Smooth muscle cell (in vitro differentiated cells): ENCODE measurements at regions not wholly inside any gene's neighbourhood (a gene's known extent, or its start where the extent isn't known, plus 50 kb on each side); places are given as distances from the start of the nearest gene placed in this dataset.
"Not testable (repeated sequence)": the region's sequence is repeated elsewhere in the genome, so short reads cannot be mapped to it uniquely, and the experiment has no call there.

Experiments used
- DNase-seq: peaks from one replicate; lab custom pipeline; 2025; ENCODE audit not compliant: unreplicated experiment; lab: John Stamatoyannopoulos, UW
- H2AFZ ChIP-seq: fragments of 200-600 bp; sonication (generic); 2 replicates; pipeline ENCODE4 v1.6.0; 2016; ENCODE audit warnings: antibody characterized with exemption, low read depth, mild to moderate bottlenecking
- H3F3A ChIP-seq: fragments of 200-600 bp; sonication (generic); 2 replicates; pipeline ENCODE4 v1.6.0; 2017; ENCODE audit warnings: antibody characterized with exemption, low read depth
- H3K27ac ChIP-seq: fragments of 200-600 bp; sonication (generic); 2 replicates; pipeline ENCODE4 v1.5.1; 2016; ENCODE audit warnings: low read depth, mild to moderate bottlenecking
- H3K27me3 ChIP-seq: fragments of 200-600 bp; sonication (generic); 2 replicates; pipeline ENCODE4 v1.6.1; 2016; ENCODE audit warnings: low read depth, mild to moderate bottlenecking
- H3K36me3 ChIP-seq: fragments of 200-600 bp; sonication (generic); 2 replicates; pipeline ENCODE4 v1.5.1; 2016; ENCODE audit warnings: low read depth
- H3K4me1 ChIP-seq: fragments of 200-600 bp; sonication (generic); 2 replicates; pipeline ENCODE4 v1.5.1; 2016; ENCODE audit warnings: low read depth
- H3K4me2 ChIP-seq: fragments of 200-600 bp; sonication (generic); 2 replicates; pipeline ENCODE4 v1.6.0; 2016; ENCODE audit warnings: mild to moderate bottlenecking
- H3K4me3 ChIP-seq: fragments of 200-600 bp; sonication (generic); 2 replicates; pipeline ENCODE4 v1.5.1; 2016; ENCODE audit warnings: mild to moderate bottlenecking
- H3K79me2 ChIP-seq: fragments of 200-600 bp; sonication (generic); 2 replicates; pipeline ENCODE4 v1.6.0; 2016; ENCODE audit warnings: low read depth, mild to moderate bottlenecking
- H3K9ac ChIP-seq: fragments of 200-600 bp; sonication (generic); 2 replicates; pipeline ENCODE4 v1.6.0; 2016; ENCODE audit warnings: low read depth
- H3K9me3 ChIP-seq: fragments of 200-600 bp; sonication (generic); replicated peaks from 2 replicates; pipeline ENCODE4 v1.5.1; 2016; ENCODE audit warnings: low read depth
- H4K20me1 ChIP-seq: fragments of 200-600 bp; sonication (generic); 2 replicates; pipeline ENCODE4 v1.6.0; 2016; ENCODE audit warnings: low read depth
- WGBS: methylation state at CpG from one replicate; pipeline ENCODE4 v1.1.7; 2016; ENCODE audit warnings: low lambda C conversion rate; 5-methylcytosine and 5-hydroxymethylcytosine counted together
- TF ChIP-seq, protein P1 (sequence below): fragments of 200-600 bp; sonication (generic); IDR thresholded peaks from 2 replicates; pipeline ENCODE4 v1.5.1; 2017; ENCODE audit warnings: borderline replicate concordance, mild to moderate bottlenecking, antibody characterized with exemption; ENCODE audit not compliant: insufficient read depth, poor library complexity, severe bottlenecking

DNA sequence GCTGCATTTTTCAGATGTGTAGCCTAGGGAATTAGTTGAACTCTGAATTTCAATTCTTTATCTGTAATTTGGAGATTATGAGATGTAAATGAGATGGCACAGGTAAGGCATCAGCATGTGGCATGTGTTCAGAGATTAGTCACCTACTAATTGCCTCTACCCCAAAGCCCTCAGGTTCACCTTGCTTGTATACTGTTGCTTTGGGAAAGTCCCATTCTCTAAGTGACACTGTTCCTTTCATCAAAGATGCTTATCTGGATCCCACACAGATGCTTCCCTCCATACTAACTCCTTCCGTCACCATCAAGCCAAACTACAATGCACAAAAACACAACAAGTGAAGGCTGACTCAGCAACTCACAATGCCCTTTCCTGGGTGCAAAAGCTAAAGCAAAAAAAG is 143.7 kb downstream of the LRATD1 start:
- no peaks in the 10 kb centered on the region for H3K9me3 ChIP-seq
- no peak overlapping the region for H3K9ac ChIP-seq
- 35% methylated on average over 1 of the region's 1 CpG for WGBS
- no peaks in the 10 kb centered on the region for H4K20me1 ChIP-seq
- H3F3A ChIP-seq, result no peaks in the 10 kb centered on the region
- no peaks in the 10 kb centered on the region for H3K4me1 ChIP-seq
- no peak overlapping the region for H2AFZ ChIP-seq
- H3K36me3 ChIP-seq, result no peaks in the 10 kb centered on the region
- DNase-seq, result no peak
- H3K79me2 ChIP-seq, result no peaks in the 10 kb centered on the region
- H3K4me2 ChIP-seq, result no peak overlapping the region
- no peak overlapping the region for H3K27ac ChIP-seq
- TF ChIP-seq, protein P1, sequence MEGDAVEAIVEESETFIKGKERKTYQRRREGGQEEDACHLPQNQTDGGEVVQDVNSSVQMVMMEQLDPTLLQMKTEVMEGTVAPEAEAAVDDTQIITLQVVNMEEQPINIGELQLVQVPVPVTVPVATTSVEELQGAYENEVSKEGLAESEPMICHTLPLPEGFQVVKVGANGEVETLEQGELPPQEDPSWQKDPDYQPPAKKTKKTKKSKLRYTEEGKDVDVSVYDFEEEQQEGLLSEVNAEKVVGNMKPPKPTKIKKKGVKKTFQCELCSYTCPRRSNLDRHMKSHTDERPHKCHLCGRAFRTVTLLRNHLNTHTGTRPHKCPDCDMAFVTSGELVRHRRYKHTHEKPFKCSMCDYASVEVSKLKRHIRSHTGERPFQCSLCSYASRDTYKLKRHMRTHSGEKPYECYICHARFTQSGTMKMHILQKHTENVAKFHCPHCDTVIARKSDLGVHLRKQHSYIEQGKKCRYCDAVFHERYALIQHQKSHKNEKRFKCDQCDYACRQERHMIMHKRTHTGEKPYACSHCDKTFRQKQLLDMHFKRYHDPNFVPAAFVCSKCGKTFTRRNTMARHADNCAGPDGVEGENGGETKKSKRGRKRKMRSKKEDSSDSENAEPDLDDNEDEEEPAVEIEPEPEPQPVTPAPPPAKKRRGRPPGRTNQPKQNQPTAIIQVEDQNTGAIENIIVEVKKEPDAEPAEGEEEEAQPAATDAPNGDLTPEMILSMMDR, result no peak
- no peak overlapping the region for H3K4me3 ChIP-seq
- H3K27me3 ChIP-seq, result no peaks in the 10 kb centered on the region

DNA sequence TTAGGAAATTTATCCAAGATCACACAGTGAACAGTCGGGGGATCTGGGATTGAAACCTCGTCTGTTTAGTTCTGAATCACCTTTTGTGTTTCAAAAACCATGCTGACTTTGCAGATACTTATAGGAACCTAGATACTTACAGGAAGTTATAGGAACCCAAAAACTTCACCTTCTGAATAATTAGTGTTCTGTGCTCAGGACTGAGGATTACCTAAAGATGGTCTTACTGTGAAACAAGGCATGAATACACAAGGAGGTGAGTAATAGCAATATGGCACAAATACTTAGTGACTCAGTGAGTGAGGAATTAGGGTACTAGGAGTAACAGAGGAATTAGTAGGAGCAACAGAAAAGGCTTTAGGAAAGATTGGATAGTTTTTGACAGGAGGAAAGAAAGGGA is 145.5 kb downstream of the LRATD1 start:
- no peak for DNase-seq
- no peaks in the 10 kb centered on the region for H4K20me1 ChIP-seq
- no peaks in the 10 kb centered on the region for H3K36me3 ChIP-seq
- H3K27ac ChIP-seq, result no peak overlapping the region
- H3K9ac ChIP-seq, result no peak overlapping the region
- no peak overlapping the region for H3K4me2 ChIP-seq
- 76% methylated on average over 2 of the region's 2 CpGs for WGBS
- no peaks in the 10 kb centered on the region for H3F3A ChIP-seq
- no peaks in the 10 kb centered on the region for H3K79me2 ChIP-seq
- H3K27me3 ChIP-seq, result no peaks in the 10 kb centered on the region
- TF ChIP-seq, protein P1, result no peak
- no peak overlapping the region for H3K4me3 ChIP-seq
- no peaks in the 10 kb centered on the region for H3K4me1 ChIP-seq
- H2AFZ ChIP-seq, result no peak overlapping the region
- no peaks in the 10 kb centered on the region for H3K9me3 ChIP-seq

DNA sequence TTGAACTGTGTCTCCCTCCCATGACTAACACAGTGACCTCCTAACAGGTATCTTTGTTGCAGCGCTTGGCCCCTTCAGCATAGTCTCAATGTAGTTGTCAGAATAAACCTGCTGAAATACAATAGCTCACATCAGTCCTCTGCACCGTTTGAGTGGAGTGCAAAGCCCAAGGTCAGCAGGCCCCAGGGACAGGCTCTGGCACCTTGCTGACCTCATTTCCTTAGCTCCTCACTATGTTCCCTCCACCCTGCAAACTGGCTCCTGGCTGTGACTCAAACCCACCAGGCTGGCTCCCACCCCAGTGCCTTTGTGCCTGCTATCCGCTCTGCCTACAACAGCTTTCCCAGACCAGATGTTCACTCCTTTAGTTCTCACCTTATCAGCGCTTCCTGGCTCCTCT is 146.7 kb downstream of the LRATD1 start:
- WGBS, result 80% methylated on average over 4 of the region's 4 CpGs
- H2AFZ ChIP-seq, result no peak overlapping the region
- no peaks in the 10 kb centered on the region for H4K20me1 ChIP-seq

DNA sequence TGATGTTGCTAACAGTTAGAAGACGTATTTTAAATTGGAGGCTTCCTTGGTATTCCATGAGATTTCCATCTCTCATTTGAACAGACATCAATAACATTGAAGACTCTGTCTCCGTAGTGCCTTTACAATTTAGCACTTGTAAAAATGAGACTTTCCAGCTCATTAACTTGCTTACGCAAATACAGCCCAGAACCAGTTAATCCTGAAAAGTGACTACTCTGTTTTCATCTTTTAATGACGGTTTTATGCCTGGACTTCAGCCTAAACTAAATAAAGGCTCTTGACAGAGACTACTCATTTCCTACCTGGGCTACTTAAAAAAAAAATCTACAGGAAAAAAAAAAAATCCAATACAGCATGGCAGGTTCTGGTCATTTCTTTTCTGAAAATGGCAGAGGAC is 148.6 kb downstream of the LRATD1 start:
- H3K36me3 ChIP-seq, result no peaks in the 10 kb centered on the region
- no peaks in the 10 kb centered on the region for H3K4me1 ChIP-seq
- H3K9ac ChIP-seq, result no peak overlapping the region
- peak overlapping the region; percentile 19 for H3K27ac ChIP-seq
- no peaks in the 10 kb centered on the region for H3K79me2 ChIP-seq
- TF ChIP-seq, protein P1, result no peak
- H3K4me2 ChIP-seq, result no peak overlapping the region
- DNase-seq, result no peak
- no peaks in the 10 kb centered on the region for H3F3A ChIP-seq
- H3K4me3 ChIP-seq, result no peak overlapping the region
- 54% methylated on average over 4 of the region's 4 CpGs for WGBS
- no peak overlapping the region for H2AFZ ChIP-seq
- H3K9me3 ChIP-seq, result no peaks in the 10 kb centered on the region
- H3K27me3 ChIP-seq, result no peaks in the 10 kb centered on the region
- no peaks in the 10 kb centered on the region for H4K20me1 ChIP-seq

More for the DNA sequence above, 146.7 kb downstream of the LRATD1 start:
- Histone ChIP-seq H3K36me3 (no peaks in the 10 kb centered on the region), H3K9me3 (no peaks in the 10 kb centered on the region), H3K79me2 (no peaks in the 10 kb centered on the region), H3K27me3 (no peaks in the 10 kb centered on the region), H3K4me2 (no peak overlapping the region), H3K9ac (no peak overlapping the region), H3K27ac (no peak overlapping the region), H3F3A (no peaks in the 10 kb centered on the region), H3K4me1 (no peaks in the 10 kb centered on the region), H3K4me3 (no peak overlapping the region)
- TF ChIP-seq, protein P1, result no peak
- no peak for DNase-seq

DNA sequence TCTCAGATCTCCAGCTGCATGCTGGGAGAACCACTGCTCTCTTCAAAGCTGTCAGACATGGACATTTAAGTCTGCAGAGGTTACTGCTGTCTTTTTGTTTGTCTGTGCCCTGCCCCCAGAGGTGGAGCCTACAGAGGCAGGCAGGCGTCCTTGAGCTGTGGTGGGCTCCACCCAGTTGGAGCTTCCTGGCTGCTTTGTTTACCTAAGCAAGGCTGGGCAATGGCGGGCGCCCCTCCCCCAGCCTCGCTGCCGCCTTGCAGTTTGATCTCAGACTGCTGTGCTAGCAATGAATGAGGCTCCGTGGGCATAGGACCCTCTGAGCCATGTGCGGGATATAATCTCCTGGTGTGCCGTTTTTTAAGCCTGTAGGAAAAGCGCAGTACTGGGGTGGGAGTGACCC is 156.3 kb downstream of the LRATD1 start:
- not testable (repeated sequence) for H3K4me3 ChIP-seq, H3K27me3 ChIP-seq, H4K20me1 ChIP-seq, H3K79me2 ChIP-seq, DNase-seq, H3K4me2 ChIP-seq, H2AFZ ChIP-seq, H3K9ac ChIP-seq, H3K36me3 ChIP-seq, H3K27ac ChIP-seq, H3F3A ChIP-seq, H3K9me3 ChIP-seq, H3K4me1 ChIP-seq
- 90% methylated on average over 9 of the region's 9 CpGs for WGBS
